ENCODE measurements at regions not wholly inside any gene's neighbourhood (a gene's known extent, or its start where the extent isn't known, plus 50 kb on each side); places are given as distances from the start of the nearest gene placed in this dataset.

DNA sequence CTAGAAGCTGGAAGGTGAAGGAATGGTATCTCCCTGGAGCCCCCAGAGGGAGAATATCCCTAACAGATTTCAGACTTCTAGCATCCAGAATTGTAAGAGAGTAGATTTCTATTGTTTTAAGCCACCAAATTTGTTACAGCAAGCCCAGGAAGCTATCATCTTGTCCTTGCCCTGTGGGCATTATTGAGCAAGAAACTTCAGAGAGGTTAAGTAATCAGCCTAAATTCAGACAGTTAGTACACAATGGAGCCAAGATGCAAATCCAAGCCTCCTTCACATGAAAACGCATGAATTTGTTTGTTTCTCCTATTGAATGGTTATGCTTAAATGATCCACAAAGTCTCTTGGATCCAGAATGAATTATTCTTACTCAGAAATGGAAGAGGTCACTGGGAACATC, 55.2 kb upstream of the TRIB2 start:
- TF ChIP-seq CTCF (IDR thresholded peaks at IDR 0.05), result no peak
- TF ChIP-seq POLR2A (IDR thresholded peaks at IDR 0.05), result no peak
- 44 to 54% methylated on average over 1 of the region's 1 CpG for WGBS, 2 donors
- intact Hi-C loops (cut with DNase I; ENCODE audit: low total_unique reads), result no loop called here

DNA sequence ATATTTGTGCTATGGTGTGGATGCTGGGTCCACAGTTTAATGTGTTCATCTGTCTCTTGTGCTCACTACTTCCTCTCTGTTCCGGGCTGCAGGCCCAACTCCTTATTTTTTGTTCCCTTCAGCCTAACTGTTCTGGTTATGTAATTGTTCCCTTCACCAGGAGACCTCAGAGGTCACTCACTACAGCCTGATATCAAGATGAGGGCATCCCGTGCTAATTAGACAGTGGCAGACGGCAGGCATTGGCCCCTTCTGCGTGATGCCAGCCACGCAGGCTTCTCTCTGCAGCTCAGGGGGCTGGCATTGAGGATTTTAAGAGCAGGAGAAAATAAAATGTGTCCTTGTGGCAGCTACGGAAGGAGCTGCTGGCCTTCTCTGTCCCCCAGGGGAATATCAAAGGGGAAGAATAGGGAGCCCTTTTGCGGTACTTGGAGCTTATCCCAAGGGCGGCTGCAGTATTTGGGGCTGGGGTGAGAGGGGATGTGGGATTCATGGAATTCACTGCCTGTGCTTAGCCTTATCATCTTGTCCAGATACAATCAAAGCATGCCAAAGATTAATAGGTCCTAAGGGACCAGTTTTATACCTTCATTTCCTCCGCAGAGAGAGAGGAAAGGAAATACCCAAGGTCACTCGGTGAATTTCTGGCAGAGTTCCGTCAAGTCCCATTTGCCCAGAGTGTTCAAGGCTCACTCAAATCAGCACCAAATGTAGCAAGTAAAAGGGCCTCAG, 53.3 kb upstream of the TRIB2 start:
- WGBS, 2 donors, result 79 to 81% methylated on average over 11 of the region's 11 CpGs
- no peak for TF ChIP-seq POLR2A (IDR thresholded peaks at IDR 0.05)
- no peak for DNase-seq (ENCODE audit: low spot score in 2 of 2)
- intact Hi-C loops (cut with DNase I; ENCODE audit: low total_unique reads), result no loop called here
- no peak overlapping the region for H3K4me3 ChIP-seq (ENCODE audit: low read depth, poor library complexity, severe bottlenecking)

More for the DNA sequence above, 55.2 kb upstream of the TRIB2 start:
- no peak overlapping the region for H3K4me3 ChIP-seq (ENCODE audit: low read depth, poor library complexity, severe bottlenecking)
- no peak for DNase-seq (ENCODE audit: low spot score in 2 of 2)

DNA sequence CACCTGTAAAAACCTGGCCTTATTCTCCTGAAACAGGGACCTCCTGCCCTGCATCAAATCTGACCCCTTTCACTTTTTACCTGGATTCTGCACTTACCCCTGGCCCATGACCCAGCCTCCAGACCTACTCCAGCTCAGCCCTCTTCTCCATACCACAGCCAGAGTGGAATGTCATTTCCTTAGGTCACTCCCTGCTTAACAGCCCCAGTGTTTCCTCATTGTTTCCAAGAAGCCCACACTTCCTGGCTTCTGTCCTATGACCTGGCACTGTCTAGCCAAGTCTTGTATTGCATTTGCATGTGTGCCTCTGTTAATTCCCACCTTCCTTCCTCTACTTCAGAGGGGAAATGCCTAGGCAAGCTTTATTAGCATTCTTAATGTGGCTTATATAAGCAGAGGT, 51.4 kb upstream of the TRIB2 start:
- DNase-seq (ENCODE audit: low spot score in 2 of 2), result no peak
- no peak overlapping the region for H3K4me3 ChIP-seq (ENCODE audit: low read depth, poor library complexity, severe bottlenecking)
- TF ChIP-seq CTCF (IDR thresholded peaks at IDR 0.05) (no peak), POLR2A (IDR thresholded peaks at IDR 0.05) (no peak)
- intact Hi-C loops (cut with DNase I; ENCODE audit: low total_unique reads), result no loop called here

DNA sequence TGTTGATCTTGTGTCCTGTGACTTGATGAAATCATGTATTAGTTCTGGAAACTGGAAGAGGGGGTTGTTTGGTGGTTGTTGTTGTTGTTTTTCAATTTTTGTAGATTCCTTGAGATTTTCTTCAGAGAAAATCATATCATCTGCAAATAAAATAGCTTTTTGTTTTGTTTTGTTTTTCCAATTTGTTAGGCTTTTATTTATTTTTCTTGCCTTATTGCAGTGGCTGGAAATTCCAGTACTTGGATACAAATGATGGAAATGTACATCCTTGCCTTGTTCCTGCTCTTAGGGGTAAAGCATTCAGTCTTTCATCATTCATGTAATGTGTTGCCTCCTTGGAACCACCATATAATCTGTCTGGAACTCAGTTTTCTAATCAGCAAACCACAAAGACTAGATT, 50.3 kb upstream of the TRIB2 start:
- intact Hi-C loops (cut with DNase I; ENCODE audit: low total_unique reads), result no loop called here
- TF ChIP-seq POLR2A (IDR thresholded peaks at IDR 0.05) (no peak), CTCF (IDR thresholded peaks at IDR 0.05) (no peak)
- no peak overlapping the region for H3K4me3 ChIP-seq (ENCODE audit: low read depth, poor library complexity, severe bottlenecking)
- DNase-seq (ENCODE audit: low spot score in 2 of 2), result no peak

Small RNA genes in the stretch of these regions (microRNA-seq; reads per million reads assigned to microRNA genes)
- 0 reads per million in 2 donors for gene MIR3681 (ENCODE audit: borderline number of aligned reads in 1 of 2, borderline replicate concordance in 2 of 2)
